Fibroblast of gingiva (primary cell): ENCODE measurements at regions not wholly inside any gene's neighbourhood (a gene's known extent, or its start where the extent isn't known, plus 50 kb on each side); places are given as distances from the start of the nearest gene placed in this dataset.

Source experiments
- DNase-seq: peaks from one replicate; pipeline ENCODE4 v3.0.0-alpha.2; 2011; ENCODE audit warnings: low read depth

DNA sequence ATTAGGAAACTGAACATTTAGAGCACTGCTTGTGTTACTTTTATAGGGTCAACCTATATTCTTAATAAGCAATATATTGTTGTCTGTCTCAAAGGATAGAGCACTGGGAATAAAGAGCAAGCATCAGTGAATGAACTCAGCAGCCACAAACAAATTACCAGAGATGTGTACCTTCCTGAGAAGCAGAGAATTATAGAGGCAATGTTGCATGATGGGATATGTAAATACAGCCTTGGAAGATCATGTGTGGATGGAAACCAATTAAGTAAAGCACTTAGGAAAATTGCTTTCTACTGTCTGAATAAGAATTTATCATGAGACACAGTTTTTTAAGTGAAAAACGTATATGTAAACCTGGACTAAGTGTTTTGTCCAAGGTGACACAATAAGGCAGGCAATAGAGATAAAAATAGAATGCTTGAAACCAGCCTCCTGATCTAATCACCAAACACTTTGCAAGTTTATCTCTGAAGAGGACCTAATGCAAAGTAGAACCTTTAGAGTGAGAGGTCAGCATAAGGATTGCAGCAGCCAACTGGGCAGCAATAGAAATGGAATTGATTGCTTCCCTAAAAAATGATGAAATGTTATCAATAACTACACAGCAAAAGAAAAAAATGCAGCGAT is 848.0 kb downstream of the TUSC7 start:
- no peak for DNase-seq

DNA sequence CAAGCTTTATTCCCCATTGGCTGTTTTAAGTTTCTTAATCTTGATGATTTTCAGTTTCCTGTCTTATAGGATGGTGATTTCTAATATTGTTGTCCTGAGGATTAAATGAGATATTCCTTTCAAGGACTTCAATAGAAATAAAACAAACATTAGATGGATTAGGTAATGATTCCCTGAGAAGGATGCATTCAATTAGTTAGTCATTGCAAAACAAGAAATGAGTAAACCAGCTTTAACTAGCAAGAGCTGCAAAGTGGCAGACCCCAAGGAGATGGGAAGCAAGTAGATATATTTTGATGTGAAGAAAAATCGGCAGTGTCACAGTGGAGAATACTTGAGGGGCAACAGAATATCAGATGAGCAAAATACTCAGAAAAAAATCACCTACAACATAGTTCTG is 849.1 kb downstream of the TUSC7 start:
- DNase-seq: no peak

DNA sequence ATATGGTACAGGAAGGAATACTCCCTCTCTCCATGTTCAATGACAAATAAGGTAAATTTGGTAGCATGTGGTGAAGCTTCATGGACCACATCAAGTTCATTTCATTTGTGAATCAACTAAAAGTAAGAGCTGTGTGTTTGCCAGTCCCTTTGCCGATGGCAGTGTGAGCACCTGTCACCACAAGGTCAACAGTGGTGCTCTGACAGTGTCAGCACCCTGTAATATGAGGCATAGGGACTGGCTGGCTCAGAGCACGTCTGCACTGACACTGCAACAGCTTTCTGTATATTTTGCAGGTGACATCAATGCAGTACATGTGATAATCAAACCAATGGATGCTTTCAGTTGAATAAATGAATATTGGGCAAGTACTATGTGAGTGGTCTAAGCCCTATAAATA is 852.4 kb downstream of the TUSC7 start:
- DNase-seq: no peak

DNA sequence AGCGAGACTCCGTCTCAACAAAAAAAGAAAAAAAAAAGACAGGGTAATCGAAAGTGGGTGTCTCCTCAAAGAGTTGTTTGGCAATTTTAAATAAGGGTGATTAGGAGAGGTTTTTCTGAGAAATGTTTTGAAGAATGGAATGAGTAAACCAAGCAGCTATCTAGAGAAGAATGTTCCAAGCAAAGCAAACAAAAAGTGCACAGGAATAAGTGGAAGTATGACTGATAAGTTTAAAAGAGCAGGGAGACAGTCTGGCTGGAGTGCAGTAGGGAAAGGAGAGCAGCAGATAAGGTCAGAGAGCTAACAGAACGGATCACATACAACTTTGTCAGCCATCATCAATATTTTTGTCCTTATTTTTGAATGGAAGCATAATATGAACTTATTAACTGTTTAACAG is 853.5 kb downstream of the TUSC7 start:
- DNase-seq: no peak

DNA sequence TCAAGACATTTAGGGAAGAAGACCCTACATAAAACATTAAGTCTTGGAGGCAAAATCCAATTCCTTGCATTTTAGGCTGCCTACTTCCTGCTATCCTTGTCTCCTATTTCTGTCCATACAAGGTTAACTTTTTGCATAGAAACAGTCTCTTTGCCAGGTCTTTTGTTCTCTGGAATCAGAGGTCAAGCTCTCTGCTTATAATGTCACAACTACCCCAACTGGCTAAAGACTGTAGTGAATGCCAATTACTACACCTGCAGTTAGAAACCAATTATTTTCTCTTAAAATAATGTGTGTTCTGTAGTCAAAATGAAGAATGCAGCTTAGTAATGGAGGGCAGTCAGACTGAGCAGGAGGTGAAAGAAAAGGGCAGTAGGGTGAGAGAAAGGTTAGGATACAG is 856.2 kb downstream of the TUSC7 start:
- DNase-seq: no peak

DNA sequence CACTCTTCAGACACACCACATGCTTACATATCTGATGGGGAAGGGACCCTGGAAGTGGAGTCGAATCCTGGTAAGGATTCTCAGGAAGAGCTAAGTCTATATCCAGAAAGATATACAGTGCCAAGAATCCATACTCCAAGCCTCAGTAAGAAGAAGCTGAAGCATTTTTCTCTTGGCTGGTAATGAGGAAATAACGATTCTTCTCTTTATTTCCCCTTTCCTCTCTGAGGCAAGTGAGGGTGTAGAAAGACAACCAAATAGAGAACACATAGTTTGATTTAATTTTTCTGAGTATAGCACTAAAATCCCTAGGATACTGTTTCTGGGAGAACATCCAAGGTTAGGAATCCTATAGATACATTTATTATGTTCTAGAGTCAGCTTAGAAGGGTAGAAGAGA is 857.3 kb downstream of the TUSC7 start:
- DNase-seq: no peak

DNA sequence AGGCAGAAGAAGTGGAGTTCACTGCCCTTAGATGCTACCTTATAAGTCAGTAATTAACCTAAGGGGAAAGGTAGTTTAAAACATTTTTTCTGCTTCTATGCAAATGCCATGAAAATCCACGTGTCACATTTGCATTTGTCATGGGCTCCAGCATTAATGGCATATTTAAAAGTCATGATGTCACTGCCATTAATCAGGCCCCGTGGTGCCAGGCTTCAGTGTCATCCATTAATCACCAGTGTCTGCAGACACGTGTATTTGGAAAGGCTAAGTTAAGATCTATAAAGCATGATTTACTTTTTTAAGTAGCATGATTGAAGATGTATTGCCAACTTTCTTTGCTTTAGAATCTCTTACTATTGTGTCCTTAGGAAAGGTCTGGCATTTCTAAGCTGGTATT is 857.8 kb downstream of the TUSC7 start:
- DNase-seq: no peak

DNA sequence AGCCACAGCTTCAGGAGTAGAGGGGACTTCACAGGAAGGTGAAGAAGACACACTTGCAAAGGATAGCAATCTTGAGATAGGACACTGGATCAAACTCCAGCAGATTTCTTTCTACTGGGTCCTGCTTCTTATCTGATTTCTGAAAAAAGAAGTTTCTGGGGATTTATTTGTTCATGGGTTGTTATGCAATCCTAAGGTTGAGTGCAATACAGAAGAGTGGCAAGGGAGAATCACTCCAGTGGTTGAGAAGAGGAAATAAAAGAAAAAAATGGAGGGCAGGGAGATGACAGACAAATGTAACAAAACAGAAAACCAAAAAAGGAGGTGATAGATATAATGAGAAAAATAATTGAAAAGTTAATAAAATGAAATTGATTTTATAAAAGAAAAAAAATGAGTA is 858.3 kb downstream of the TUSC7 start:
- no peak for DNase-seq

DNA sequence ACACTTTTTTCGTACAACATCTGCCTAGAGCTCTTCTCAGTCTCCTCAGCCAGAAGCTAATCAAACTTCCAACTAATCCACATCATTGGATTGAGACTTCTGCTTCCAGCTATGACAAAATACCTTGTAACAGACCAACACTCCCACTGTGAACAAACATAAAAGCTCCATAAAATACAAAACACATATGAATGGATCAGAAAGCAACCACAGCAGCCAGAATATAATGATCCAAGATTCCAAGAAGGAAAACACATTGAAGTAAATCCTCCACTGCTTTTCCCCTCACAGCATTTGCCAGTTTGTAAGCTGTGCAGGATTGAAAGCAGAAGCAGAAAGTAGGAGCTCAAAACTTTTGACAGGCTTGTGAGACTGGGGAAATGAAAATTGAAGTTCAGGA is 863.2 kb downstream of the TUSC7 start:
- DNase-seq: no peak

DNA sequence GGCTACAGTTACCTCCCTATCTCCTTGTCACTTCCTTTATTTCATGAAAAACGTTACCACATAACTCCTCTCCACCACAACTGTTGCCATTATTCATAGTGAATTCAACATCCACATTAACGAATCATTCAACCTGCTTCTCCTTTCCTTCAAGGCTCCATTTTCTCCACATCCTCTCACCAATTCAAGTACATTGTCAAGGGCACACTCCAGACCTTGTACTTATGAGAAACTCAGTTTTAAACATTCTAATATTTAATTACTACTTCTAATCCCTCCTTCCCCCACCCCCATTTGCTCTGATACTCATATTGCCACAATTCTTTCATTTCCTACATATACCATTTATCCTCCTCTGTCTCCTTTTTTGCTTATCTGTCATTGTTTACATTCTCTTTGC is 871.2 kb downstream of the TUSC7 start:
- DNase-seq: no peak

DNA sequence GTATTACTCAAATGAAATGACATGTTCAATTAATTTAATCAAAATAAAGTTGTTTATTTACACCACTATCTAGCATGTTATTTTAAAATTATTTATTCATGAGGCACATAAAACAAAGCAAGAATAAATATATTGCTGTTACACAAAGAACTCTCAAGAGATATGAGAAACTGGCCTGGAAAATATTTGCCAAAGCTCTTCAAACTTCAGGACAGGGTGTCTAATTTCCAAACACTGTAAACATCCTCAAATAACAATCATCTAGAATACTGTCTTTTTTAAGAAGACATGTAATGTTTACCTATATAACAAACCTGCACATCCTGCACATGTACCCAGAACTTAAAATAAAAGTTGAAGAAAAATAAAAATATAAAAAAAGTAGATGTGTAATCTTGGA is 876.6 kb downstream of the TUSC7 start:
- DNase-seq: no peak

DNA sequence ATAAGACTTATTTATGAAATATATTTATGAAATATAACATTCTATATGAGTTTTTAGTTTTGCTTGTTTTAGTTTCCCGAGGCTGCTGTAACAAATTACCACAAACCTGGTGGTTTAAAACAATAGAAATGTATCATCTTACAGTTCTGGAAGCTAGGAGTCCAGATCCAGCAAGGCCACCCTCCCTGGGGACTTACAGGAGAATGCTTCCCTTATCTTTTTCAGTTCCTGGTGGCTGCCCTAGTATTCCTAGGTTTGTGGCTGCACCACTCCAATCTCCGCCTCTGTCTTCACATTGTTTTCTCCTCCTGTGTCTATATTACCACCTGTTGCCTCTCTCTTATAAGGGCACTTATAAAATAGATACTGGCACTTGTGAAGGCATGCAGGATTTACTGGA is 877.8 kb downstream of the TUSC7 start:
- no peak for DNase-seq

DNA sequence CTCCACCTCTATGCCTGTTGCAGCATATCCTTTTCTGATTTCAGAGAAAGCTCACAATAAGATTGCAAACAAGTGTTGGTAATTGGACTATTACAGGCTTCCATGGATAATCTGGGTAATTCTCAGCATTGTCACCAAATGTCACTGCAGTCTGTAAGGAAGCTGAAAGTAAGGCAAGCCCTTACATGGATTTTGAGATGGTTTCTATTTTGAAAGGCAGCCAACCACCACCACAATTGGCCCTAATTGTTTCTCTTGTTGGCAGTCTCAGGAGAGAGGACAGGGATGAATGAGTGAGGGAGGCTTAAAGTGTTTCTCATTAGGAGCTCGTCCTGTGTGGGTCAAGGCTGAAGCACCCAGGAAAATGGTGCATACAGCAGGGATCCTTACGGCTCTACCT is 879.9 kb downstream of the TUSC7 start:
- DNase-seq: no peak

DNA sequence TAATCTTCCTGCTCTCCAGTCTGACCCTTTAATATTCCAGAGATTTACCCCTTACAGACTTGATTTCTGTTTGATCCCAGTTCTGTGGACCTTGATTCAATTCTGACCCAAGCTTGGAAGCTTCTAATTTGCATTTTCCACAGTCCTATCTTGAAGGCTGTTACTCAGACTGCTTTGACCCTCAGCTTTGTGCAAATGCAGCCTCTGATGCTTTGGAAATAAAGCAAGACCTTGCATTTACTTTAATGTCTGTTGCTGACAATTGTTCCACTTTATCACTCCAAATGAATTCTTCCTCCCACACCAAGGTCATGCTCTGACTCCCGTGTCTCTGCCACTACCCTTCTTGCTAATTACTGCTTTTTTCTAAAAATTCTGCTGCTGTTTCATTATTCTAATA is 886.0 kb downstream of the TUSC7 start:
- no peak for DNase-seq

DNA sequence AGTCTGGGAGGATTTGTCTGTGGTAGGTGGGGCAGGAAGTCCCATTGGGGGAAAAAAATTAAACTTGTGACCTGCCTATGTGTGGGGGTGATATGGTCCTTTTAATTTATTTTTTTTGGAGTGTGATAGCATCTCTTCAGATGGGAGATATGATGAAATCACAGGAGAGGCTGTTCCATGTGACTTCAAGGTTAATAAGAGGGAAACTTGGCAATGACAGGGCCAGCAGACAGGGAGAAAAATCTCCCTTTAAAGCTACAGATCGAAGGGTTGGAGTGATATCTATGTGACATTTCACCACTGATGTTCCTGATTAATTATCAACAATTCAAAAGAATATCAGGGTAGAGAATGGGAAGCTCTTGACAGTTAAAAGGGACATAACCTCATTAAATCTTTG is 886.9 kb downstream of the TUSC7 start:
- no peak for DNase-seq

DNA sequence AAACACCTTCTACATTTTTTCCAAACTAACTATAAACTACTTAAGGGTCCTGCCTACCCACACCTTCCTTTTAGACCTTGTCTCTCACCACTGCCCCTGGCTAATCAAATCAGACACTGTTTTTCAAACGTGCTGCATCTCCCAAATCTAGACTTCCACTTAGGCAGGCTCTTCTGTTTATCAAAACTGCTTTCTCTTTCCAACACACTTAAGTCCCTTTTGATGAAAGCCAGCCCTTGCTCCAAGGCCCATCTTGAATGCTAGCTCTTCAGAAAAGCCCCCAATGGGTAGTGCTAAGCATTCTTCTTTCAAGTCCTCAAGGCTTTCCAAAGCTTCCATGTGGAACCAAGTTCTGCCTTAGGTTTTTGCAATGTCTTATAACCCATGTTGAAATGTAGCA is 888.3 kb downstream of the TUSC7 start:
- DNase-seq: no peak

DNA sequence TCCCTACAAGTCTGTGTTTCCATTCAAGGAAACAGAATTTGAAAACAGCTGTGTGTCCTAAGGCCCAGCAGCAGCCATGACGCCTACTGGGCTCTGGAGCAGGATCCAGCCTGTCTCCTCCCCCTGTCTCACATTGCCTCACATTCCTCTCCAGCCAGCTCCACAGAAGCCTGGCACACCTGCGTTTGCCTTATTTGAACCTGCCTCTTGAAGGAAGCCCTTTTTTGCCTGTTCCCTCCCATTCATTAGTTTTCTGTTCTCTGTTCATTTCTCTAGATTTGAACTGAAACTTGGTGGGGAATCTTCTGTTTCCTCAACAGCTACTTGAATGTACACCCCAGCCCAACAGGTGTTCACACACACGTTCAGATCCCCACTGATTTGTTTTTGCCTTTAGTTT is 890.5 kb downstream of the TUSC7 start:
- no peak for DNase-seq

DNA sequence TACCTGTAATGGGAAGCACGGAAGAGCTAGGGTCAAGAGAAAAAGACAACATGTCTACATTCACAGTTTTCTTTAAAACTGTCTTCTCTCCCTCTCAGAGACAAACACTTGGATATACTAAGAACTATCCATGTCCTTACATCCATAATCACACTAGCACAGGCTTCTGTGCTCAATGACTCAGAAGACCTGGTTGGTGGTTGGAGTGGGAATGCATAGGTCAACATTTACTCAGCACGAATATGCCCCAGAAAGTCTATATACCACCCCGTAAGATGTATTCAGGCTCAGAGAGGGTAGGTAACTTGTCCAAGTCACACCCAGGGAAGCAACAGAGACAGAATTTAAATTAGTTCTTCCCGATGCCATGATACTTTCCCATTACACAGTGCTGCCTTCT is 891.1 kb downstream of the TUSC7 start:
- no peak for DNase-seq

DNA sequence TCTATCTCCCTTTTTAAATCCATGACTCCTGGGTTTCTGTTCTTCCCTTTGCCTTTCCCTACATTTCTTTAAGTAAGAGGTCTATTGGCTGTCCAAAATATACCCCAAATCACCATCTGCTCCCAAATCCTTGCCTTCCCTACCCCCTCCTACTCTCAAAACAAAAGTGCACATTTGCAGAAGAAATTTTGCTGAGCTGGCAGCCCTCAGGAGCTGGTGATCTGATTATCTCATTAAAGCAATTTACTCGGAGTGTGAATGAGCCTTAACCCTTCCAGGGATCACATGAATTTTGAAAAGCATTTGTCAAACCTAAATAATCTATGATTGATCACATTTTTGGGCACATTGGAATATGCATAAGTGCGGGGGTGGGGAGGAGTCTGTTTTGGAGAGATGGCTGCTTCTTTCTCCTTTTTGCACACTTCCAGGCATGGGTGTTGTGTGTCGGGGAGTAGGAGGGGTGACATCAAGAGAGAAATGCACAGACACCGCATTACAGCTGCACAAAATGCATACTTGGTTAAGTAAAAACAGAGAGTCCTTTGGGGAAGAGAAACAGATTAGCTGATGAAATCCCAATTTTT is 892.6 kb downstream of the TUSC7 start:
- DNase-seq: no peak

DNA sequence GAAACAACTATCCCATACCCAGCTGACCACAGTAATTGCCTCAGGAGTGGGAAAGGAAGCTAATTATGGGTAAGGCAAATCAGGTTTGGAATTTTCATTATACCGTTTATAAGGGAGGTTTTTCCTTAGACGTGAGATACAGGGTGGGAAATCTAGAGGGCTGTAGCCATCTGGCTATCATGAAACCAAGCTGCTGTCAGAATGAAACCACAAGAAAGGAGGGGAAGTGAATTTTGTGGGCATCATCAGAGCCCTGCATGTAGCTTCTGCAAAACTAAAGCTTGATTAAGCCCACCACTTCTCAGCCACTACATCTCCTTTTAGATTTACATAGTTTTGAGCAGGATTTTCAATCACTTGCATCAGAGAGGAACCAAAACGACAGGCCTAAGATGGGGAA is 893.5 kb downstream of the TUSC7 start:
- no peak for DNase-seq

DNA sequence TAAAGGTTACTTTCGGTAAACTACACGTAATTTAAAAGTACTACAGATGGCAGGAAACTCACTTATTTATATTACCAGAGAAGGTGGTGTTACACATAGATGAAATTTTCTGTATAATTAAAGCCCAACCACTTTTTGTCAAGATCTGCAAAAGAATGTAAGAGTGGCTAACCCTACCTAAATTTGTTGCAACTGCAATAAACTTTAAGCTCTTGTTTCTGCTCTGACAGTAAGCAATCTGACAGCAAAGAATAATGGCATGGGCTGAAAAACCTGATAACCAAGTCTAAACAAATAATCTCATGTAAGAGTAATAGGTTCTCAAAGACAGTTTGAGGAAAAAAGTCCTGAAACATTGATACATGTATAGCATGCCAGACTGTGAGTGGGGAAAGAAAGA is 897.3 kb downstream of the TUSC7 start:
- no peak for DNase-seq

DNA sequence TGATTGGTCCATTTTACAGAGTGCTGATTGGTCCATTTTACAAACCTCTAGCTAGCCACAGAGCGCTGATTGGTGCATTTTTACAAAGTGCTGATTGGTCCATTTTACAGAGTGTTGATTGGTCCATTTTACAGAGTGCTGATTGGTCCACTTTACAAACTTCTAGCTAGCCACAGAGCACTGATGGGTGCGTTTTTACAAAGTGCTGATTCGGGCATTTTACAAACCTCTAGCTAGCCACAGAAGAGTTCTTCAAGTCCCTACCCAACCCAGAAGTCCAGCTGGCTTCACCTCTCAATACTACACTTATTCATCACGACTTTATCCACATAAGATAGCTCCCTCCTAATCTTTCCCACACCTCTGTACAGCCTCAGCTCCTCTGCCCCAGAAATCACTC is 899.8 kb downstream of the TUSC7 start:
- no peak for DNase-seq

DNA sequence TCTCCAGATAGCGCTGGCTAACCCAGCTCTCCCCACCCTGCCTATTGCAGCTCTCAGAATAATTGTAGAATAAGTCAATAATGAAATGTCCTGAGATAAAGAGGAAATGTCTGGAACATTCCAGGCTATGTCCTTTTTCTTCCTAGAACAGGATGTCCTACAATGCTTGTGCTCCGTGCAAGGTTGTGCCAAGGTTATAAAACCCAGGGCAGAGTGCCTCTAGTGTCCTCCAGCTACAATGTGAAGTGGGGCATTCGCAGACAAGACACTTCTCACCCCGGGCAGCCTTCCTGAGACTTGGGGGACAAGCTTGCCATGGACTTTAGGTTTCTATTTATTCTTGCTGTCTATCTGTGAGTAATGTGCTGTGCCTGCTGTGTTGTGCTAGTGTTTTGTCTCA is 900.6 kb downstream of the TUSC7 start:
- DNase-seq: no peak

DNA sequence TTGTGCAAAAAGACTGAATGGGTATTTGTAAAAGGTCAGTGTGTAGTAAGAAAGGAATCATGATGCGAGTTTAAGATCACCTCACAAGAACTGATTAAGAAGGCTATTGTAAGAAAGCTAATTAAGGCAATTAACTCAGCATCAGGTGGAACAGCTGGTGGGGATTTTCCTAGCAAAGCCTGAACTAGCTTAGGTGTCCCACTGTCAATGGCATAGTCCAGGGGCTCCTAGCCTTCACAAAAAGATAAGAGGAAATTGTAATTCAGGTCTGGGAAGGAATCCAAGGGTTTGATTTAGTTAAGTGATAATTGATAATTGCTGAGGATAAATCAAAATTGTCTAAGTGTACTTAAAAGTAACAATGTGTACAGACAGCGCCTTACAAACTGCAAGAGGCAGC is 901.6 kb downstream of the TUSC7 start:
- no peak for DNase-seq

DNA sequence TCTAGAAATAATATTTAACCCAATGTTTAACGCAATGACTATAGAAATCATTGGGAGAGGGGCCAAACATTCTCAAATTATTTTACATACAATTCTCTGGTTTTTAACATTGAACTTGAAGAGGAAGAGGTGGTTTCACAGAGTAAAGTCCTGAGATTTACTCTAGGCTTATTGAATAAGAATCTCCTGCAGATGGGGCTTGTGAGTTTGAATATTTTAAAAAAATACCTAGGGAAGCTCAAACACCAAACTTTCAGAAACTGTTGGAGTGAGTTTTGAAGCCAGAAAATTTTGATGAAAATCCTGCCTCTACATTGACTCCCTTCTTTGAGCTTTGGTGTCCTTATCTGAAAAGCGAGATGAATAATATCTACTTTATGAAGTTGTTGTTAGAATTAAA is 906.6 kb downstream of the TUSC7 start:
- DNase-seq: no peak
